ENCODE measurements at regions not wholly inside any gene's neighbourhood (a gene's known extent, or its start where the extent isn't known, plus 50 kb on each side); places are given as distances from the start of the nearest gene placed in this dataset.

DNA sequence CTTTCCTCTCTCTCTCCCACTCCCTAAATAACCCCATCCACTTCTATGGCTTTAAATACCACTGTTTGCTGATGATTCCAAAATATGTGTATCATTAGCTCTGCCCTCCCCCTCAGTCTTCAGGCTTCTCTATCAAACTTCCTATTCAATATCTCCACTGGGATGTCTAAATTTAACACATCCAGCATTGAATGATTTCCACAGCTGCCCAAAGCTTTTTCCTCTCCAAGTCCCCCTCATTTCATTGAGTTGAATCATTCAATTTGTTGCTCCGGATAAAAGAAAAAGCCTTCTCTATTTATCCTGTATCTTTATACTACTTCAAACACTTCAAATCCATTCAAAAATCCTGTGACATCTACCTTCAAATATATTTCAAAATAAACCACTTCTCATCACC lies 225.0 kb downstream of the SEC16B start:
- H3K9me3 ChIP-seq, result no peaks in the 10 kb centered on the region
- H3K27ac ChIP-seq, result no peak overlapping the region
- H3K27me3 ChIP-seq (replicated peaks; ENCODE audit: insufficient read depth), result no peaks in the 10 kb centered on the region
- intact Hi-C loops (cut with DNase I), result no loop called here
- WGBS, result 85% methylated on average over 1 of the region's 1 CpG
- H3K4me1 ChIP-seq (replicated peaks), result no peaks in the 10 kb centered on the region
- no peaks in the 10 kb centered on the region for H3K36me3 ChIP-seq
- no peak for DNase-seq (ENCODE audit: low spot score)
- TF ChIP-seq POLR2AphosphoS5 (IDR thresholded peaks at IDR 0.05) (no peak), POLR2A (IDR thresholded peaks at IDR 0.05) (no peak)
- TF ChIP-seq, protein P1, sequence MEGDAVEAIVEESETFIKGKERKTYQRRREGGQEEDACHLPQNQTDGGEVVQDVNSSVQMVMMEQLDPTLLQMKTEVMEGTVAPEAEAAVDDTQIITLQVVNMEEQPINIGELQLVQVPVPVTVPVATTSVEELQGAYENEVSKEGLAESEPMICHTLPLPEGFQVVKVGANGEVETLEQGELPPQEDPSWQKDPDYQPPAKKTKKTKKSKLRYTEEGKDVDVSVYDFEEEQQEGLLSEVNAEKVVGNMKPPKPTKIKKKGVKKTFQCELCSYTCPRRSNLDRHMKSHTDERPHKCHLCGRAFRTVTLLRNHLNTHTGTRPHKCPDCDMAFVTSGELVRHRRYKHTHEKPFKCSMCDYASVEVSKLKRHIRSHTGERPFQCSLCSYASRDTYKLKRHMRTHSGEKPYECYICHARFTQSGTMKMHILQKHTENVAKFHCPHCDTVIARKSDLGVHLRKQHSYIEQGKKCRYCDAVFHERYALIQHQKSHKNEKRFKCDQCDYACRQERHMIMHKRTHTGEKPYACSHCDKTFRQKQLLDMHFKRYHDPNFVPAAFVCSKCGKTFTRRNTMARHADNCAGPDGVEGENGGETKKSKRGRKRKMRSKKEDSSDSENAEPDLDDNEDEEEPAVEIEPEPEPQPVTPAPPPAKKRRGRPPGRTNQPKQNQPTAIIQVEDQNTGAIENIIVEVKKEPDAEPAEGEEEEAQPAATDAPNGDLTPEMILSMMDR (IDR thresholded peaks at IDR 0.05), result no peak
- no peak overlapping the region for H3K4me3 ChIP-seq

DNA sequence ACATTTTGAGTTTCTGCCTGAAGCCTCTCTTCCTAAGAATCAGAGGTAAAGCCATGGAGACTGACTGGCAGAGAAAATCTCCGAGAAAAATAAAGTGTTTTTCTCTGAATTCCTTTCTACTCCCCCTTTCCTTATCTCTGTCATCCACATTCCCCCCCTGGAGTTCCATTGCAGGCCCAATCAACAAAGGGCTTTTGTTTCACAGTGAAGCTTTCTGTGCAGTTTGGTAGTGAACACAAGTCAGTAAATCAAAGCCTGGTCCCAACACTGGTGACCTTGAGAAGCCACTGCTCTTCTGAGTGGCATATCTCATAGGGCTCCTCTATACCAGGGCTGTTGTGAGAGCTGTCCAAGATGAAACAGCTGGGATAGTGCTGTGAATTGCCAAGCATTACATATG lies 228.4 kb downstream of the SEC16B start:
- Histone ChIP-seq H3K4me1 (replicated peaks) (no peaks in the 10 kb centered on the region), H3K27me3 (replicated peaks; ENCODE audit: insufficient read depth) (no peaks in the 10 kb centered on the region), H3K9me3 (no peaks in the 10 kb centered on the region), H3K4me3 (no peak overlapping the region), H3K27ac (no peak overlapping the region), H3K36me3 (no peaks in the 10 kb centered on the region)
- intact Hi-C loops (cut with DNase I), result no loop called here
- DNase-seq (ENCODE audit: low spot score), result no peak
- no peak for TF ChIP-seq POLR2A (IDR thresholded peaks at IDR 0.05)
- TF ChIP-seq, protein P1 (IDR thresholded peaks at IDR 0.05), result no peak
- TF ChIP-seq POLR2AphosphoS5 (IDR thresholded peaks at IDR 0.05), result no peak
- 33% methylated on average over 1 of the region's 1 CpG for WGBS

DNA sequence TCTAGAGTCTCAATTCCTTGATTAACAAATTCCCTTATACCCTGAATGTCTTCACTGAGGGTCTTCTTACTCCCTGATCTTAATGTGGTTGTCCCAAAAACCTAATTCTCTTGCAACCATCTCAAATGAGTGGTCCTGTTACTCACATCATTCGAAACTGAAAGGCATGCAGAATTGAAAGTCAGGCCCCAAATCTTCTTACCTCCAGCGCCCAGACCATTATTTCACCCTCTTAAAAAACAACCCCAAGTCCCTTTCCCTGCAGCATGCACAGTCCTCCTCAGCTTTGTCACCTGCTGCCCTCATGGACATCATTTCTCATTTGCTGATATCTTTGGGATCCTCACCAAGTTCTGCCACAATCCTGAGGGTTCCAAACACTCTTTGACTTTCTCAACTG lies 230.1 kb downstream of the SEC16B start:
- no peaks in the 10 kb centered on the region for H3K36me3 ChIP-seq
- TF ChIP-seq POLR2AphosphoS5 (IDR thresholded peaks at IDR 0.05) (no peak), POLR2A (IDR thresholded peaks at IDR 0.05) (no peak)
- TF ChIP-seq, protein P1 (IDR thresholded peaks at IDR 0.05), result no peak

DNA sequence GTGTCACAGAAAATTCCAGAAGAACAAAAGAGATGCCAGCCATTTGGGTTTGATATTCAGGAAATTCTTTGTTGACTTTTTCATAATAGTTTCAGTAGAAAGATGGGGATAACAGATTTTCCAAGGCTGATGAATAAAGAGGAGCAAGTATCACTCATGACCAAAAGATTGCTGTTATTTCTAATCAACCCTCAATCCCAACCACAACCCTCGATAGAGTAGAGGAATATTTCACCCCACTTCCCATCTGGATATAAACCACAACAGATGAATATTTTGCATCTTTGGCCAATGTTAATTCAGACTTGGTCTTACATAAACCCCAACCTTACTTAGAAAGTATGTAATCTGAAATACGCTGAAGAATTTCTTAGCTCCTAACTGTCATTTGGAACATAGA lies 232.4 kb downstream of the SEC16B start:
- Histone ChIP-seq H3K27ac (no peak overlapping the region), H3K27me3 (replicated peaks; ENCODE audit: insufficient read depth) (peaks cover 3% of the 10 kb centered on the region), H3K4me1 (replicated peaks) (no peaks in the 10 kb centered on the region), H3K9me3 (no peaks in the 10 kb centered on the region), H3K4me3 (no peak overlapping the region), H3K36me3 (no peaks in the 10 kb centered on the region)
- TF ChIP-seq POLR2AphosphoS5 (IDR thresholded peaks at IDR 0.05), result no peak
- TF ChIP-seq, protein P1 (IDR thresholded peaks at IDR 0.05), result no peak
- TF ChIP-seq POLR2A (IDR thresholded peaks at IDR 0.05), result no peak
- WGBS, result 84% methylated on average over 2 of the region's 2 CpGs
- intact Hi-C loops (cut with DNase I), result no loop called here
- DNase-seq (ENCODE audit: low spot score), result no peak

More for the DNA sequence above, 230.1 kb downstream of the SEC16B start:
- Histone ChIP-seq H3K27ac (no peak overlapping the region), H3K9me3 (no peaks in the 10 kb centered on the region), H3K27me3 (replicated peaks; ENCODE audit: insufficient read depth) (peaks cover 3% of the 10 kb centered on the region), H3K4me3 (no peak overlapping the region), H3K4me1 (replicated peaks) (no peaks in the 10 kb centered on the region)
- no peak for DNase-seq (ENCODE audit: low spot score)
- intact Hi-C loops (cut with DNase I), result no loop called here
- 82% methylated on average over 2 of the region's 2 CpGs for WGBS

DNA sequence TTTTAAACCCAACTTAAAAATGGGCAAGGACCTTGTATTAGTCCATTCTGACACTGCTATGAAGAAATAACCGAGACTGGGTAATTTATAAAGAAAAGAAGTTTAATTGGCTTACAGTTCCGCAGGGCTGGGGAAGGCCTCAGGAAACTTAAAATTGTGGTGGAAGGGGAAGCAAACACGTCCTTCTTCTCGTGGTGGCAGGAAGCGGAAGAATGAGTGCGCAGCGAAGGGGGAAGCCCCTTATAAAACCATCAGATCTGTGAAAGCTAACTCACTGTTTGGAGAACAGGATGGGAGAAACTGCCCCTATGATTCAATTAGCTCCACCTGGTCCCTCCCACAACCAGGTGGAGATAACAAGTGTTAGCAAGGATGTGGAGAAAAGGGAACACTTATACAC lies 237.7 kb downstream of the SEC16B start:
- WGBS, result 69% methylated on average over 7 of the region's 7 CpGs
- H3K27me3 ChIP-seq (replicated peaks; ENCODE audit: insufficient read depth), result peaks cover 3% of the 10 kb centered on the region
- no peak overlapping the region for H3K4me3 ChIP-seq
- H3K36me3 ChIP-seq, result no peaks in the 10 kb centered on the region
- no peak for TF ChIP-seq POLR2AphosphoS5 (IDR thresholded peaks at IDR 0.05)
- TF ChIP-seq, protein P1 (IDR thresholded peaks at IDR 0.05), result no peak
- TF ChIP-seq POLR2A (IDR thresholded peaks at IDR 0.05), result no peak
- H3K27ac ChIP-seq, result no peak overlapping the region
- DNase-seq (ENCODE audit: low spot score), result no peak
- H3K9me3 ChIP-seq, result no peaks in the 10 kb centered on the region
- intact Hi-C loops (cut with DNase I), result no loop called here
- no peaks in the 10 kb centered on the region for H3K4me1 ChIP-seq (replicated peaks)
